ENCODE measurements at regions not wholly inside any gene's neighbourhood (a gene's known extent, or its start where the extent isn't known, plus 50 kb on each side); places are given as distances from the start of the nearest gene placed in this dataset.

- no peaks in the 10 kb centered on the region for H3K36me3 ChIP-seq
- no peak overlapping the region for H3K27ac ChIP-seq
- no peaks in the 10 kb centered on the region for H3K4me1 ChIP-seq (ENCODE audit: insufficient read depth)
- H3K9me3 ChIP-seq = peaks cover 0 to 4% of the 10 kb centered on the region in 2 donors
- 85 to 90% (median 86%) methylated on average over 9 of the region's 9 CpGs for WGBS, 3 donors
- no peaks in the 10 kb centered on the region for H3K27me3 ChIP-seq
- no peak for DNase-seq
- TF ChIP-seq POLR2A (IDR thresholded peaks at IDR 0.05) = no peak
- TF ChIP-seq, protein P1, sequence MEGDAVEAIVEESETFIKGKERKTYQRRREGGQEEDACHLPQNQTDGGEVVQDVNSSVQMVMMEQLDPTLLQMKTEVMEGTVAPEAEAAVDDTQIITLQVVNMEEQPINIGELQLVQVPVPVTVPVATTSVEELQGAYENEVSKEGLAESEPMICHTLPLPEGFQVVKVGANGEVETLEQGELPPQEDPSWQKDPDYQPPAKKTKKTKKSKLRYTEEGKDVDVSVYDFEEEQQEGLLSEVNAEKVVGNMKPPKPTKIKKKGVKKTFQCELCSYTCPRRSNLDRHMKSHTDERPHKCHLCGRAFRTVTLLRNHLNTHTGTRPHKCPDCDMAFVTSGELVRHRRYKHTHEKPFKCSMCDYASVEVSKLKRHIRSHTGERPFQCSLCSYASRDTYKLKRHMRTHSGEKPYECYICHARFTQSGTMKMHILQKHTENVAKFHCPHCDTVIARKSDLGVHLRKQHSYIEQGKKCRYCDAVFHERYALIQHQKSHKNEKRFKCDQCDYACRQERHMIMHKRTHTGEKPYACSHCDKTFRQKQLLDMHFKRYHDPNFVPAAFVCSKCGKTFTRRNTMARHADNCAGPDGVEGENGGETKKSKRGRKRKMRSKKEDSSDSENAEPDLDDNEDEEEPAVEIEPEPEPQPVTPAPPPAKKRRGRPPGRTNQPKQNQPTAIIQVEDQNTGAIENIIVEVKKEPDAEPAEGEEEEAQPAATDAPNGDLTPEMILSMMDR (IDR thresholded peaks at IDR 0.05) = no peak
- TF ChIP-seq EP300 (IDR thresholded peaks at IDR 0.05) = no peak
- H3K4me3 ChIP-seq = no peak overlapping the region
- intact Hi-C loops (cut with DNase I) = no loop called here
These were observed 222.5 kb upstream of the COPS8 start for GRCh38 chr2:236862961-236863728.

DNA sequence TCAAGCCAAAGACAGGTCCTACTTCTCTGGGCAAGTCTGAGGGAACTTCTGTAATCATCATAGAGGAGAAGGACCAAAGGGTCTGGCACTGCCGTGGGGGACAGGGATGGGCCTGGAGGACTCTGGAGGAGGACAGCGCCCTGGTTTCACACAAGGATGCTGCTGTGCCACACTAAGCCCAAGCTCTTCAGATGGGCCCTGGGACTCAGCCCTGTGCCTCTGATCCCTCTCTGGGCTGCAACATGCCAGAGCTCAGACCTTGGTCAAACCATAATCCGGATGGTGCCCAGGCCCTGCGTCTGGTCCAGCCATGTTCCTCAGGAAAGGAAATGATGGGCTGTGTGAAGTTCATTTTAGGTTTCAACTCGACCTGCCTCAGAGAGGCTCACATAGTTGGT, 222.0 kb upstream of the COPS8 start:
- 91 to 95% (median 92%) methylated on average over 5 of the region's 5 CpGs for WGBS, 3 donors
- intact Hi-C loops (cut with DNase I) = no loop called here
- H3K4me1 ChIP-seq (ENCODE audit: insufficient read depth) = no peaks in the 10 kb centered on the region
- peaks cover 0 to 4% of the 10 kb centered on the region in 2 donors for H3K9me3 ChIP-seq
- H3K27ac ChIP-seq = no peak overlapping the region
- no peak overlapping the region for H3K4me3 ChIP-seq
- no peaks in the 10 kb centered on the region for H3K27me3 ChIP-seq
- TF ChIP-seq EP300 (IDR thresholded peaks at IDR 0.05) (no peak), POLR2A (IDR thresholded peaks at IDR 0.05) (no peak)
- TF ChIP-seq, protein P1 (IDR thresholded peaks at IDR 0.05) = no peak
- no peak for DNase-seq
- no peaks in the 10 kb centered on the region for H3K36me3 ChIP-seq

DNA sequence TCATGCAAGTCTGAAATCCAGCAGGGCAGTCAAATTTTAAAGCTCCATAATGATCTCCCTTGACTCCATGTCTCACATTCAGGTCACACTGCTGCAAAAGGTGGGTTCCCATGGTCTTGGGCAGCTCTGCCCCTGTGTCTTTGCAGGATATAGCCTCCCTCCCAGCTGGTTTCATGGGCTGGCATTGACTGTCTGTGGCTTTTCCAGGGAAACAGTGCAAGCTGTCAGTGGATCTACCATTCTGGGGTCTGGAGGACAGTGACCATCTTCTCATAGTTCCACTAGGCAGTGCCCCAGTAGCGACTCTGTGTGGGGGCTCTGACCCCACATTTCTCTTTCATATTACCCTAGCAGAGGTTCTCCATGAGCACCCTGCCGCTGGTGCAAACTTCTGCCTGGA, 220.6 kb upstream of the COPS8 start:
- WGBS, 3 donors = 89 to 100% (median 95%) methylated on average over 2 of the region's 2 CpGs
- DNase-seq = no peak

GRCh38 chr2:236866542-236867340, 218.9 kb upstream of the COPS8 start:
- no peak for TF ChIP-seq POLR2A (IDR thresholded peaks at IDR 0.05)
- TF ChIP-seq, protein P1 (IDR thresholded peaks at IDR 0.05) = no peak
- TF ChIP-seq EP300 (IDR thresholded peaks at IDR 0.05) = no peak
- H3K4me3 ChIP-seq = no peak overlapping the region
- no peaks in the 10 kb centered on the region for H3K36me3 ChIP-seq
- DNase-seq = no peak
- H3K27me3 ChIP-seq = no peaks in the 10 kb centered on the region
- peaks cover 0 to 4% of the 10 kb centered on the region in 2 donors for H3K9me3 ChIP-seq
- H3K27ac ChIP-seq = no peak overlapping the region
- intact Hi-C loops (cut with DNase I) = no loop called here
- WGBS, 3 donors = 80 to 87% (median 81%) methylated on average over 10 of the region's 10 CpGs
- H3K4me1 ChIP-seq (ENCODE audit: insufficient read depth) = no peaks in the 10 kb centered on the region

More for the DNA sequence above, 220.6 kb upstream of the COPS8 start:
- Histone ChIP-seq H3K4me1 (ENCODE audit: insufficient read depth) (no peaks in the 10 kb centered on the region), H3K27ac (no peak overlapping the region), H3K4me3 (no peak overlapping the region), H3K9me3 (peaks cover 0 to 4% of the 10 kb centered on the region in 2 donors), H3K36me3 (no peaks in the 10 kb centered on the region), H3K27me3 (no peaks in the 10 kb centered on the region)
- TF ChIP-seq EP300 (IDR thresholded peaks at IDR 0.05) (no peak), POLR2A (IDR thresholded peaks at IDR 0.05) (no peak)
- TF ChIP-seq, protein P1 (IDR thresholded peaks at IDR 0.05) = no peak
- intact Hi-C loops (cut with DNase I) = no loop called here

Measured in ovary (tissue), 7 donors.